Astrocyte (in vitro differentiated cells and primary cell): ENCODE measurements at regions not wholly inside any gene's neighbourhood (a gene's known extent, or its start where the extent isn't known, plus 50 kb on each side); places are given as distances from the start of the nearest gene placed in this dataset.

Experiments
- EZH2 ChIP-seq: IDR thresholded peaks from 2 replicates; pipeline ENCODE4 v1.6.1; 2012; ENCODE audit warnings: mild to moderate bottlenecking, low read length, inconsistent platforms; ENCODE audit not compliant: insufficient read depth
- TF ChIP-seq, protein P1 (sequence below): IDR thresholded peaks from 2 replicates; pipeline ENCODE4 v1.5.1; 2011; ENCODE audit warnings: low read depth, mild to moderate bottlenecking, inconsistent platforms, low read length, moderate library complexity; ENCODE audit not compliant: insufficient read depth

DNA sequence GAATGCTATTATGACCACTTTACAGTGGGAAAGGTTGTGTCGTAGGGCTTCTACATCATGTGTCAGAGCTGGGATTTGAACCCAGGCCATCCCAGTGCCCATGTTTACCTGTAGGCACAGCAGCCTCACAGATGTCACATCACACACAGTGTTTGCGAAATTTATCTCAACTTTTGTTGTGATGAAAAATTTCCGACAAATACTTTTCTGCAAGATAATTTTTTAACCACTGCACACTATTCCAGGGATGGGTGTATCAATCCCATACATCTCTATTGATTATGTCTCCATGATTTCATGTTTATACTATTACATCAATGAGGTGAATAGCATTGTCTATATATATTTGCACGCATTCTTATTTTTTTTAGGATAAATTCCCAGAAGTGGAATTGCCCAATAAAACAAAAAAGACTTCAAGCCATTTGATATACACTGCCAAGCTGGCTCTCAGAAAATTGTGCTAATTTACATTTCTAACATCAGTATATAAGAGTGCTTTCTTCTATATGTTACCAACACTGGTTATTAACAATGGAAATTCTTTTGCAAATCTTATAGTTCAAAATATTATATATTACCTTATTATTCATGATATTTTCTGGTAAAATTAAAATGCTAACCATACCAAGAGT lies 189.1 kb upstream of the ZNF217 start:
- TF ChIP-seq EZH2: no peak
- TF ChIP-seq, protein P1, sequence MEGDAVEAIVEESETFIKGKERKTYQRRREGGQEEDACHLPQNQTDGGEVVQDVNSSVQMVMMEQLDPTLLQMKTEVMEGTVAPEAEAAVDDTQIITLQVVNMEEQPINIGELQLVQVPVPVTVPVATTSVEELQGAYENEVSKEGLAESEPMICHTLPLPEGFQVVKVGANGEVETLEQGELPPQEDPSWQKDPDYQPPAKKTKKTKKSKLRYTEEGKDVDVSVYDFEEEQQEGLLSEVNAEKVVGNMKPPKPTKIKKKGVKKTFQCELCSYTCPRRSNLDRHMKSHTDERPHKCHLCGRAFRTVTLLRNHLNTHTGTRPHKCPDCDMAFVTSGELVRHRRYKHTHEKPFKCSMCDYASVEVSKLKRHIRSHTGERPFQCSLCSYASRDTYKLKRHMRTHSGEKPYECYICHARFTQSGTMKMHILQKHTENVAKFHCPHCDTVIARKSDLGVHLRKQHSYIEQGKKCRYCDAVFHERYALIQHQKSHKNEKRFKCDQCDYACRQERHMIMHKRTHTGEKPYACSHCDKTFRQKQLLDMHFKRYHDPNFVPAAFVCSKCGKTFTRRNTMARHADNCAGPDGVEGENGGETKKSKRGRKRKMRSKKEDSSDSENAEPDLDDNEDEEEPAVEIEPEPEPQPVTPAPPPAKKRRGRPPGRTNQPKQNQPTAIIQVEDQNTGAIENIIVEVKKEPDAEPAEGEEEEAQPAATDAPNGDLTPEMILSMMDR: no peak
